Caco-2 (cell line): ENCODE measurements at regions not wholly inside any gene's neighbourhood (a gene's known extent, or its start where the extent isn't known, plus 50 kb on each side); places are given as distances from the start of the nearest gene placed in this dataset.

Experiments used
- BruUV-seq: library from RNA; stranded (reverse); fragments of 400-500 nt; replicated peaks from 2 replicates; lab custom pipeline; 2021; lab: Mats Ljungman, UMichigan
- CTCF ChIA-PET: fragments of 300-600 bp; sonication (Branson Sonifier 250); formaldehyde crosslinking; loops from one replicate; lab custom pipeline; 2022; ENCODE audit warnings: antibody characterized with exemption; lab: Charles Lee
- POLR2A ChIA-PET: fragments of 300-600 bp; sonication (Branson Sonifier 250); formaldehyde crosslinking; loops from one replicate; lab custom pipeline; 2022; ENCODE audit warnings: antibody characterized with exemption; lab: Charles Lee
- DNase-seq, 2 experiments: peaks; one replicate each; pipeline versions ENCODE4 v3.0.0 to v3.0.0-alpha.2; 2020 to 2022
- H3K27me3 ChIP-seq: replicated peaks from 2 replicates; pipeline ENCODE4 v1.6.0; 2011; ENCODE audit warnings: low read length; ENCODE audit not compliant: control insufficient read depth, insufficient read depth
- H3K36me3 ChIP-seq: 2 replicates; pipeline ENCODE4 v1.5.1; 2011; ENCODE audit warnings: low read length; ENCODE audit not compliant: control insufficient read depth, insufficient read depth
- H3K4me1 ChIP-seq: fragments of 250-450 bp; sonication (Bioruptor Pico); 2 replicates; pipeline ENCODE4 v1.5.1; 2020; ENCODE audit warnings: mild to moderate bottlenecking
- H3K4me3 ChIP-seq: 2 replicates; pipeline ENCODE4 v1.5.1; 2011; ENCODE audit warnings: low read depth, mild to moderate bottlenecking, control low read depth, low read length
- H3K9me3 ChIP-seq: fragments of 250-450 bp; sonication (Bioruptor Pico); 2 replicates; pipeline ENCODE4 v1.5.1; 2020; ENCODE audit warnings: mild to moderate bottlenecking, moderate library complexity
- H3K27ac Mint-ChIP-seq: one replicate; pipeline ENCODE4 v1.8.0; 2022; ENCODE audit warnings: mixed read lengths; ENCODE audit not compliant: unreplicated experiment
- H3K27me3 Mint-ChIP-seq: one replicate; pipeline ENCODE4 v1.8.0; 2022; ENCODE audit warnings: mixed read lengths; ENCODE audit not compliant: insufficient read depth, unreplicated experiment
- H3K36me3 Mint-ChIP-seq: one replicate; pipeline ENCODE4 v1.8.0; 2022; ENCODE audit warnings: mild to moderate bottlenecking, mixed read lengths; ENCODE audit not compliant: insufficient read depth, unreplicated experiment
- H3K4me1 Mint-ChIP-seq: one replicate; pipeline ENCODE4 v1.8.0; 2022; ENCODE audit warnings: low read depth, mixed read lengths; ENCODE audit not compliant: unreplicated experiment
- H3K4me3 Mint-ChIP-seq: one replicate; pipeline ENCODE4 v1.8.0; 2022; ENCODE audit warnings: mild to moderate bottlenecking, moderate library complexity, mixed read lengths; ENCODE audit not compliant: unreplicated experiment
- H3K9me3 Mint-ChIP-seq: one replicate; pipeline ENCODE4 v1.8.0; 2022; ENCODE audit warnings: mixed read lengths; ENCODE audit not compliant: unreplicated experiment
- intact Hi-C: fragments of 100-400 bp; cut with micrococcal nuclease; formaldehyde crosslinking; loops from one replicate; pipeline ENCODE4 v1.10.0; 2022; ENCODE audit not compliant: unreplicated experiment
- TF ChIP-seq, protein P1 (sequence below), 2 experiments: fragments of 200-600 bp in 1 of 2; IDR thresholded peaks; 1 replicate in 1 of 2; 2 replicates in 1 of 2; pipeline versions ENCODE4 v1.5.1 to v1.8.0; 2011 to 2022; ENCODE audit warnings: antibody characterized with exemption in 1 of 2, control low read depth in 1 of 2, inconsistent platforms in 1 of 2, low read depth in 1 of 2, low read length in 1 of 2, mild to moderate bottlenecking in 1 of 2, moderate library complexity in 1 of 2; ENCODE audit not compliant: insufficient read depth in 1 of 2, severe bottlenecking in 1 of 2, unreplicated experiment in 1 of 2

- no peak overlapping the region for H3K4me3 ChIP-seq
- DNase-seq: no peak
- Mint-ChIP-seq H3K9me3 (no peaks in the 10 kb centered on the region), H3K27me3 (no peaks in the 10 kb centered on the region), H3K4me3 (no peak overlapping the region), H3K27ac (no peak overlapping the region), H3K36me3 (no peaks in the 10 kb centered on the region), H3K4me1 (no peaks in the 10 kb centered on the region)
- CTCF ChIA-PET: no interaction called here
- BruUV-seq: no TSS peak
- TF ChIP-seq, protein P1, sequence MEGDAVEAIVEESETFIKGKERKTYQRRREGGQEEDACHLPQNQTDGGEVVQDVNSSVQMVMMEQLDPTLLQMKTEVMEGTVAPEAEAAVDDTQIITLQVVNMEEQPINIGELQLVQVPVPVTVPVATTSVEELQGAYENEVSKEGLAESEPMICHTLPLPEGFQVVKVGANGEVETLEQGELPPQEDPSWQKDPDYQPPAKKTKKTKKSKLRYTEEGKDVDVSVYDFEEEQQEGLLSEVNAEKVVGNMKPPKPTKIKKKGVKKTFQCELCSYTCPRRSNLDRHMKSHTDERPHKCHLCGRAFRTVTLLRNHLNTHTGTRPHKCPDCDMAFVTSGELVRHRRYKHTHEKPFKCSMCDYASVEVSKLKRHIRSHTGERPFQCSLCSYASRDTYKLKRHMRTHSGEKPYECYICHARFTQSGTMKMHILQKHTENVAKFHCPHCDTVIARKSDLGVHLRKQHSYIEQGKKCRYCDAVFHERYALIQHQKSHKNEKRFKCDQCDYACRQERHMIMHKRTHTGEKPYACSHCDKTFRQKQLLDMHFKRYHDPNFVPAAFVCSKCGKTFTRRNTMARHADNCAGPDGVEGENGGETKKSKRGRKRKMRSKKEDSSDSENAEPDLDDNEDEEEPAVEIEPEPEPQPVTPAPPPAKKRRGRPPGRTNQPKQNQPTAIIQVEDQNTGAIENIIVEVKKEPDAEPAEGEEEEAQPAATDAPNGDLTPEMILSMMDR (IDR thresholded peaks at IDR 0.05; ENCODE audit: insufficient read depth in 1 of 2, low read depth in 1 of 2, low read length in 1 of 2, severe bottlenecking in 1 of 2, unreplicated experiment in 1 of 2): no peak
- no peaks in the 10 kb centered on the region for H3K36me3 ChIP-seq
- H3K27me3 ChIP-seq: no peaks in the 10 kb centered on the region
- POLR2A ChIA-PET: no interaction called here
- intact Hi-C loops: no loop called here
- H3K9me3 ChIP-seq: no peaks in the 10 kb centered on the region
- no peaks in the 10 kb centered on the region for H3K4me1 ChIP-seq
Measured at GRCh38 chr5:29649321-29649720, 1544.2 kb upstream of the CDH6 start.

GRCh38 chr5:29642601-29643000, 1550.9 kb upstream of the CDH6 start:
- Mint-ChIP-seq H3K9me3 (no peaks in the 10 kb centered on the region), H3K36me3 (no peaks in the 10 kb centered on the region), H3K27ac (no peak overlapping the region), H3K27me3 (no peaks in the 10 kb centered on the region), H3K4me3 (no peak overlapping the region), H3K4me1 (no peaks in the 10 kb centered on the region)
- Histone ChIP-seq H3K9me3 (no peaks in the 10 kb centered on the region), H3K36me3 (no peaks in the 10 kb centered on the region), H3K4me1 (no peaks in the 10 kb centered on the region), H3K4me3 (no peak overlapping the region), H3K27me3 (no peaks in the 10 kb centered on the region)
- no peak for DNase-seq
- TF ChIP-seq, protein P1 (IDR thresholded peaks at IDR 0.05; ENCODE audit: insufficient read depth in 1 of 2, low read depth in 1 of 2, low read length in 1 of 2, severe bottlenecking in 1 of 2, unreplicated experiment in 1 of 2): no peak
- CTCF ChIA-PET: no interaction called here
- no TSS peak for BruUV-seq
- POLR2A ChIA-PET: no interaction called here
- intact Hi-C loops: no loop called here

GRCh38 chr5:29614206-29614605, 1579.3 kb upstream of the CDH6 start:
- Histone ChIP-seq H3K36me3 (no peaks in the 10 kb centered on the region), H3K9me3 (no peaks in the 10 kb centered on the region), H3K4me1 (no peaks in the 10 kb centered on the region), H3K4me3 (no peak overlapping the region), H3K27me3 (no peaks in the 10 kb centered on the region)
- BruUV-seq: no TSS peak
- no peak for DNase-seq
- no peak overlapping the region for H3K27ac Mint-ChIP-seq
- intact Hi-C loops: no loop called here
- H3K36me3 Mint-ChIP-seq: no peaks in the 10 kb centered on the region
- H3K4me3 Mint-ChIP-seq: no peak overlapping the region
- TF ChIP-seq, protein P1 (IDR thresholded peaks at IDR 0.05; ENCODE audit: insufficient read depth in 1 of 2, low read depth in 1 of 2, low read length in 1 of 2, severe bottlenecking in 1 of 2, unreplicated experiment in 1 of 2): no peak
- CTCF ChIA-PET: no interaction called here
- no peaks in the 10 kb centered on the region for H3K4me1 Mint-ChIP-seq
- POLR2A ChIA-PET: no interaction called here
- H3K9me3 Mint-ChIP-seq: peaks cover 11% of the 10 kb centered on the region
- no peaks in the 10 kb centered on the region for H3K27me3 Mint-ChIP-seq
